Activated CD4-positive, alpha-beta T cell treated with anti-CD3 and anti-CD28 coated beads for 36 hours (primary cell): ENCODE measurements at regions not wholly inside any gene's neighbourhood (a gene's known extent, or its start where the extent isn't known, plus 50 kb on each side); places are given as distances from the start of the nearest gene placed in this dataset.

Experiments
- ATAC-seq: fragments of 200-7000 bp; cut with Tn5 transposase; one replicate; pipeline ENCODE4 v1.10.0; 2021; ENCODE audit warnings: mild to moderate bottlenecking, moderate library complexity
- CTCF ChIA-PET: fragments of 350-600 bp; sonication (Branson Sonifier 250); formaldehyde crosslinking; loops from one replicate; lab custom pipeline; 2021; ENCODE audit warnings: antibody characterized with exemption; lab: Charles Lee
- POLR2A ChIA-PET: fragments of 350-600 bp; sonication (Branson Sonifier 250); formaldehyde crosslinking; loops from one replicate; lab custom pipeline; 2021; ENCODE audit warnings: antibody characterized with exemption, inconsistent platforms; lab: Charles Lee
- DNase-seq: peaks from one replicate; pipeline ENCODE4 v3.0.0-alpha.2; 2020
- H3K27ac Mint-ChIP-seq: one replicate; pipeline ENCODE4 v1.8.0; 2021; ENCODE audit warnings: mixed read lengths
- H3K27me3 Mint-ChIP-seq: one replicate; pipeline ENCODE4 v1.8.0; 2021; ENCODE audit warnings: mixed read lengths
- H3K36me3 Mint-ChIP-seq: one replicate; pipeline ENCODE4 v1.8.0; 2021; ENCODE audit warnings: low read depth, mixed read lengths
- H3K4me1 Mint-ChIP-seq: one replicate; pipeline ENCODE4 v1.8.0; 2021; ENCODE audit warnings: mixed read lengths
- H3K4me3 Mint-ChIP-seq: one replicate; pipeline ENCODE4 v1.8.0; 2021; ENCODE audit warnings: mild to moderate bottlenecking, moderate library complexity, mixed read lengths
- H3K9me3 Mint-ChIP-seq: one replicate; pipeline ENCODE4 v1.8.0; 2021; ENCODE audit warnings: low read depth, mixed read lengths
- intact Hi-C, 2 experiments: fragments of 100-400 bp; cut with DNase I in 1 of 2; cut with micrococcal nuclease in 1 of 2; formaldehyde crosslinking; loops; one replicate each; pipeline versions ENCODE4 v1.14.2 to v1.15.1; 2022 to 2024; cut with DNase I, micrococcal nuclease

DNA sequence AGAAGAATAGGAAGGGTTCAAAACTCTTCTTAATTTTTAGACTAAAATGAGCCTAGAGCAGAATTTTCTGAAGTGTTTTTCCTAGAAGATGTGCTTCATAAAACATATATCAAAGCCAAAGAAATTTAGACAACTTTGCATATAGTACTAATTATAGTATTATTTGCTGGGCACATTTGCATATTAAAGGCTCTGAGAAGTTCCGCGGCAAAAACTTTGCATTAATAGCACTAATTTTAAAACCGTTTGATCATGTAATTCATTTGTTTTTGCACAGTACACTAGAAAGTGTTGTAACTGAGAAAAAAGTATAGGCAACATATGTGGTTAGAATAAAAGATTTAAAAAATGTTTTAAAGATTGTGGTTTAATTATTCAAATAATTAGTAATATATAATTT lies 412.0 kb upstream of the NR2F2 start:
- no peaks in the 10 kb centered on the region for H3K4me1 Mint-ChIP-seq
- intact Hi-C loops = no loop called here
- ATAC-seq = no peak
- ChIA-PET CTCF (no interaction called here), POLR2A (interaction anchor here (0.7 kb wide), 1 partner anchor 220 kb away, joined by 8 read pairs; no protein-coding TSS in a partner anchor)
- no peak overlapping the region for H3K27ac Mint-ChIP-seq
- no peaks in the 10 kb centered on the region for H3K9me3 Mint-ChIP-seq
- H3K36me3 Mint-ChIP-seq = no peaks in the 10 kb centered on the region
- DNase-seq = no peak
- H3K27me3 Mint-ChIP-seq = peaks cover 2% of the 10 kb centered on the region
- no peak overlapping the region for H3K4me3 Mint-ChIP-seq

DNA sequence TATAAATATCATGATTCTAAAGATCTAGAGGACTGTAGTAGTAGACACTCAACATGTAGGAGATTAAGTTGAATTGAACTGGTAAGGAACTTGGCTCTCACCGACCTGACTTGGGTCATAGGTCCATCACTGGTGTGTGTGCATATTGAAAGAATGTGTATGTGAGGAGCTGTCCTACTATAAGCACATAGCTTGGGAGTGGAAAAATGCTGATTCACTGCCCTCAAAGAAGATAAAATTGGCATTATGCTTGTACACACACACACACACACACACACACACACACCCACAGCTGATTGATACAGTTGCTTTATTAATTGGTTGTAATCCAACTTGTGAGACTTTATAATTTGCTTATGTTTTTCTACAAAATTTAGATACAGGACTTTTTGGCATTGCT lies 411.0 kb upstream of the NR2F2 start:
- Mint-ChIP-seq H3K4me3 (no peak overlapping the region), H3K4me1 (no peaks in the 10 kb centered on the region), H3K27me3 (peaks cover 2% of the 10 kb centered on the region), H3K9me3 (no peaks in the 10 kb centered on the region), H3K36me3 (no peaks in the 10 kb centered on the region), H3K27ac (no peak overlapping the region)
- CTCF ChIA-PET = no interaction called here
- intact Hi-C loops = no loop called here
- ATAC-seq = no peak
- POLR2A ChIA-PET = no interaction called here
- DNase-seq = no peak

DNA sequence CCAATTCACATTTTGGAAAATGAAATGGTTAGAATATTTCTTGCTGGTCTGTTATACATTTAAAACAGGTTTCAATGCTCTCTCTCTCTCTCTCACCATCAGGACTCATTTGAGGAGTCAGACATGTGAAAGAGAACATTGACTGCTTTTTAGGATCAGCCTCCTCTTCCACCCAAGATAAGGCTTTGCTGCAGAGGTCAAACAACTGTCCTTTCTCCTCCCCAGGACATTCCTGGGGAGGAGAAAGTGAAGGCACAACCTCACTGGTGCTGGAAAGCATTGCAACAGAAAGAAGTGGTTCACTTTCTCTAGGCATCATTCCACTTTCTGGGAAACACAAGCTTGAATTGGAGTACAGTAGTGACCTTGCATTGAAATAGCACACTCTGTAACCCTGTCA lies 409.1 kb upstream of the NR2F2 start:
- Mint-ChIP-seq H3K4me1 (no peaks in the 10 kb centered on the region), H3K27ac (no peak overlapping the region), H3K4me3 (no peak overlapping the region), H3K36me3 (no peaks in the 10 kb centered on the region), H3K9me3 (no peaks in the 10 kb centered on the region), H3K27me3 (peaks cover 2% of the 10 kb centered on the region)
- no peak for ATAC-seq
- DNase-seq = no peak
- POLR2A ChIA-PET = no interaction called here
- CTCF ChIA-PET = no interaction called here
- intact Hi-C loops = no loop called here

DNA sequence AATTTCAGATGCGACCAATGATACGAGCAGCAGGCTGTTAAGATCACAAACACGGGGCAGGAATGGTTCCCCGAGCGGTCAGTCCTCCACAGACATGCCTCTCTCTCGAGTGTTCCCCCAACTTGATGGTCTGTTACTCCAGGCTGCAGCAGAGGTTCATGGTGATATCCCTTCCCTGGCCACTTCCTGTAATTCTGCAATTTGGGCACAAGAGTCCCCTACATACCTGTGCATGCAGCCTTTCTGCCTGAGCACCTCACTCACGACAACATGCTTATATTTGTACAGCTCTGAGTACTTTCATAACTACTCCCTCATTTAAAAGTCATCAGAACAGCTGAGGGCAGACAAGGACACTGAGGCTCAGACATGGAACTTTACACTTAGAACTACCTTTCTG lies 408.1 kb upstream of the NR2F2 start:
- no peak for ATAC-seq
- Mint-ChIP-seq H3K36me3 (no peaks in the 10 kb centered on the region), H3K9me3 (no peaks in the 10 kb centered on the region), H3K27me3 (peaks cover 2% of the 10 kb centered on the region), H3K4me1 (no peaks in the 10 kb centered on the region), H3K4me3 (no peak overlapping the region), H3K27ac (no peak overlapping the region)
- ChIA-PET POLR2A (no interaction called here), CTCF (no interaction called here)
- intact Hi-C loops = no loop called here
- no peak for DNase-seq

DNA sequence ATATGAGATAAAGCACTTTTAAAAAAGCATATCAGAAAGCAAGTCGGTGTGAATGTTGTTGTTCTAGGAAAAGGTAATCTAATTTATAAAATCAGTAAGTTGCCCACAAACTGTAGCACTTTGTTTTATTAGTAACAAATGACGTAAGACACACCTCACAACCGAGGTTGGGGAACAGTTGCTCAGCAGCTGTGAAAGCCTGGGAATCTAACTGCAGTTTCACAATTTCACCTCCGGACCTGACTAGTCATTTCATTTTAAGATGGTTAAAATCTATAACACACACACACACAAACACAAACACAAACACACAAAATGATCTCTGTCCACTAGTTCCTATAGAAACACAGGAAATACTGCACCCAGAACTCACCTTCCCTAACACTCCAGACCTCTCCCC lies 406.7 kb upstream of the NR2F2 start:
- Mint-ChIP-seq H3K27me3 (peaks cover 2% of the 10 kb centered on the region), H3K4me3 (no peak overlapping the region), H3K36me3 (no peaks in the 10 kb centered on the region), H3K9me3 (no peaks in the 10 kb centered on the region), H3K27ac (no peak overlapping the region), H3K4me1 (no peaks in the 10 kb centered on the region)
- intact Hi-C loops = no loop called here
- ATAC-seq = no peak
- POLR2A ChIA-PET = no interaction called here
- no peak for DNase-seq
- CTCF ChIA-PET = interaction anchor here (0.8 kb wide), 1 partner anchor 52 kb away, joined by 3 read pairs; no protein-coding TSS in a partner anchor

DNA sequence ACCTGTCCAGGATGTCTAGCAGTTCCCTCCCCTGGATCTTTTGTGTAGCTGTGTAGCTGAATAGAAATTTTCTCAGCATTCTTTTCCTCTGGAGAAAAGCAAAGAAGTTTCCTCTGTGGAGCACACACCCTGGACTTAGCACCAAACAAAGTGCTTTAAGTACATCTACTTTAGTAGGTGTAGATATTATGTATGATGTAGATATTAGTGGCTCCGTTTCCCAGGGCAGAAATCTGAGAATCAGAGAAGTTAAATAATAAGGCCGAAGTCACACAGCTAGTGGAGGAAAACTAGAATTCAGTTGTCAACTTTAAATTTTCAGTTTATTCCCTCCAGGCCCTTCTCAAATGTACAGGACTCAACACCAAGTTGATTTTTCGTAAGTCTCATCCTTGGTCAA lies 401.7 kb upstream of the NR2F2 start:
- no peak for ATAC-seq
- Mint-ChIP-seq H3K4me1 (peaks cover 3% of the 10 kb centered on the region), H3K27me3 (no peaks in the 10 kb centered on the region), H3K27ac (no peak overlapping the region), H3K4me3 (no peak overlapping the region), H3K36me3 (no peaks in the 10 kb centered on the region), H3K9me3 (no peaks in the 10 kb centered on the region)
- no peak for DNase-seq
- POLR2A ChIA-PET = no interaction called here
- CTCF ChIA-PET = interaction anchor here (0.6 kb wide), 1 partner anchor 455 kb away, joined by 3 read pairs; no protein-coding TSS in a partner anchor
- intact Hi-C loops = no loop called here

DNA sequence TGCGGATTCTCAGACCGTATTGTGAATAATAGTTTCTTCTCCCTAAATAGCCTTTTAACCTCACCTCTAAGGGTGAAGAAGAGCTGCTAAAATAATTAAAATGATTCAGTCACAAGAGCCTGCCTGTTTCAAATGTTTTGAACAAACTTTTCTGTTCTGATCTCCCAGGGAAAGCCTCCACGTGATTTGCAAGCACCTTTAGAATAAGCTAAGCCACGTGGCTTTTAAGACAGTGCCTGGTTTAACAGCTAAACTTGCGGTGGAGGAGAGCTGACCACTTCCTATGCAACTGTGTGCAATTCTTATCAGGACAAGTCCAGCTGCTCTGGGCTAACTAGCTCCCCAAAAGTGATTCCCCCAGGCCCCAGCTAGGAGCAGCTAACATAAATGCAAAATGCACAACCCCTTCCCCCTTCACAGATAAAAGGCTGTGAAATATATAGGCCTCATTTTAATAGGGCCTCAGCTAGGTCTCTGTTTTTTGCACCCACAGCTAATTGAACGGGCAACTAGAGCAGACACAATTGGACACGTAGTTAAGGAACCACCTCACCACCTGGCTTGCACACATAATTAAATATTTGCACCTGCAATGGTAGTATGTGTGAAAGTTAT lies 401.2 kb upstream of the NR2F2 start:
- Mint-ChIP-seq H3K36me3 (no peaks in the 10 kb centered on the region), H3K9me3 (no peaks in the 10 kb centered on the region), H3K4me1 (peaks cover 3% of the 10 kb centered on the region), H3K27me3 (no peaks in the 10 kb centered on the region), H3K27ac (no peak overlapping the region), H3K4me3 (no peak overlapping the region)
- intact Hi-C loops = no loop called here
- no peak for ATAC-seq
- ChIA-PET POLR2A (no interaction called here), CTCF (interaction anchor here (0.6 kb wide), 1 partner anchor 456 kb away, joined by 3 read pairs; no protein-coding TSS in a partner anchor)
- DNase-seq = no peak

DNA sequence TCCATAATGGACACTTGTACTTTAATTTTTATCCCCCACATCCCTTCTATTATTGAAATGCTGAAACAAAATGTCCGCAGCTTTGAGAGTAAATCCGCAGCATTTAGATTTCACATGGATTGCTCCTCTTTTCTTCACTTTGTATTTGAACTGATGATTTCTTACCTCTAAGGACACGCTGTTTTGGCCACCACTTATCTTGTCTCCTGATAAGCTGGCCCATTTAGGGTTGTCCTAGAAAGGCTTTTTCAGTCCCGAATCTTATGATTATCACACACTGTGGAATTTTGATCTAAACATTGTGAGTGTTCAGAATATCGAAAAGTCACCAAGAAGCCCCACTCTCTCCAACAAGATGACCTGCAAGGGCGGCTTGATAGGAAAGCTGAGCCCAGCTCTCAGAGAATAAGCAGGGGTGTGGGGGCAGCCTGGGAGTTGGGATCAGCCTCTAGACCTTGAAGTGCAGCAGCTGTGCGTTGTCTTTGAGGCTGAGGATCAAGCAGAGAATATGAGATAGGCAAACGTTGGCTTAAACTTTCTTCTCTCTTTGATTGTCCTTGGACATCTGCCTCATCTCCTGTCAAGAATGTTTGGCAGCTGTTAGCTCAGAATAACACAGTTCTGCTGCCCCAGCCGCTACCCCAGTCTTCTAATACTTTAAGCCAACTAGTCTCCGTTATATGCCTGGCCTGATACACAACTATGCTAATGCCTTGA lies 399.7 kb upstream of the NR2F2 start:
- DNase-seq = no peak
- intact Hi-C loops = no loop called here
- no peak for ATAC-seq
- CTCF ChIA-PET = interaction anchor here (0.7 kb wide), 1 partner anchor 455 kb away, joined by 4 read pairs; no protein-coding TSS in a partner anchor
- no peak overlapping the region for H3K27ac Mint-ChIP-seq
- H3K4me3 Mint-ChIP-seq = no peak overlapping the region
- POLR2A ChIA-PET = no interaction called here
- H3K4me1 Mint-ChIP-seq = peaks cover 3% of the 10 kb centered on the region
- no peaks in the 10 kb centered on the region for H3K9me3 Mint-ChIP-seq
- H3K27me3 Mint-ChIP-seq = no peaks in the 10 kb centered on the region
- H3K36me3 Mint-ChIP-seq = no peaks in the 10 kb centered on the region

DNA sequence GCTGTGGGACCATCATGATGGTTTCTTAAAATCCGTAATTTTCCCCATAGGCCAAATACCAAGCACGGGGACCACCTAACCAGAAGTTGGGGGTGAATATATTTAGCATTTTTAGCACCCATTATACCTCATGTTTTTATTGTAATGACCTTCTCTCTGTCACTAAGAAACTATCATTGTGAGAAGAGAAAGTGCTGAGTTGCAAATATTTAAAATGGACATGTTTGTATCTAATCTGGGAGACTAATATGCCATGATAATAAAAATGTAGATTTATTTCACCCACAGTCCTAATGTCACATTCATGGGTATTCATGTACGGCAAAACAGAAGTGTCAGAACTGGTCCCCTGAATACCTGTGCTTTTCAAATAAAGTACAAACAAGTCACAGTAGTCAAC lies 398.9 kb upstream of the NR2F2 start:
- no peak for DNase-seq
- Mint-ChIP-seq H3K27ac (no peak overlapping the region), H3K36me3 (no peaks in the 10 kb centered on the region), H3K27me3 (no peaks in the 10 kb centered on the region), H3K9me3 (no peaks in the 10 kb centered on the region), H3K4me1 (peaks cover 3% of the 10 kb centered on the region), H3K4me3 (no peak overlapping the region)
- POLR2A ChIA-PET = no interaction called here
- CTCF ChIA-PET = interaction anchor here (0.7 kb wide), 1 partner anchor 456 kb away, joined by 4 read pairs; no protein-coding TSS in a partner anchor
- no peak for ATAC-seq
- intact Hi-C loops = no loop called here

DNA sequence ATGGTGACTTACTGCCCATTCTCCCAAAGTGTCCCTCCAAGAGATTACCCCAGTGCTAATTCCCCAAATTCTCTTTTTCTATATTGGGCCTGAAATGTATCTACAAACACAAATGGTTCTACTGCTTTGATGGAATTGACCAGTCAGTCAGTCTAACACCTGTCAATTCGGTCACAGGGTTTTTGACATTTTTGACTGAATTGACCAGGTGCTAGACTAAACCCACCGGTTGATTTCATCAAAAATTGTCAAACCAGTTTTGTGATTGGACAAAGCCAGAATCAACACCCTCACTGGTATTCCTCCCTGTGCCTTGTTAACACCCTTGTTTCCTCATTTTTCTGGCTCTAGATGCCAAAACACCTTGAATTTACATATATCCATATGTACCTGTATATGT lies 398.4 kb upstream of the NR2F2 start:
- intact Hi-C loops = no loop called here
- no peaks in the 10 kb centered on the region for H3K27me3 Mint-ChIP-seq
- DNase-seq (no peak), ATAC-seq (no peak)
- H3K9me3 Mint-ChIP-seq = no peaks in the 10 kb centered on the region
- POLR2A ChIA-PET = no interaction called here
- H3K36me3 Mint-ChIP-seq = no peaks in the 10 kb centered on the region
- no peak overlapping the region for H3K4me3 Mint-ChIP-seq
- CTCF ChIA-PET = no interaction called here
- H3K4me1 Mint-ChIP-seq = peaks cover 3% of the 10 kb centered on the region
- H3K27ac Mint-ChIP-seq = no peak overlapping the region

DNA sequence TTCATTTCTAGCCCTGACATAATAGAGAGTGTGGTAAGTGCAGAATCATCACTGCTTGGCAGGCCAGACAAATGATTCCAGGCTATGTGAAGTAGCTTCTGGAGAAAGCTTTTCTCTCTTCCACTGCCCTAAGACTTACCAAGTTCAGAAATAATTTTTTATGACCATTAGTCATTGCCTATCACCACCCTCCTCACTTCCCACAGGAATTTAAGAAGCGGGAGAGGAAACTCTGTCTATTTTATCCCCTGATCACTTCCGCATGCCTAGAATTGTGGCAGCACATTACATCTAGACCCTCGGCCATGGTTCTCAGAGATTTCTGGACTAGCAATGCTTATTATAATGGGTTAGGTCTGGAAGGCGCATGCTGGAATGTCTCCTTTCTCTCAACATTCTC lies 397.8 kb upstream of the NR2F2 start:
- no peaks in the 10 kb centered on the region for H3K9me3 Mint-ChIP-seq
- no peaks in the 10 kb centered on the region for H3K27me3 Mint-ChIP-seq
- no peak for ATAC-seq
- intact Hi-C loops = no loop called here
- ChIA-PET POLR2A (no interaction called here), CTCF (no interaction called here)
- no peak overlapping the region for H3K4me3 Mint-ChIP-seq
- no peak overlapping the region for H3K27ac Mint-ChIP-seq
- peaks cover 3% of the 10 kb centered on the region for H3K4me1 Mint-ChIP-seq
- no peak for DNase-seq
- no peaks in the 10 kb centered on the region for H3K36me3 Mint-ChIP-seq

DNA sequence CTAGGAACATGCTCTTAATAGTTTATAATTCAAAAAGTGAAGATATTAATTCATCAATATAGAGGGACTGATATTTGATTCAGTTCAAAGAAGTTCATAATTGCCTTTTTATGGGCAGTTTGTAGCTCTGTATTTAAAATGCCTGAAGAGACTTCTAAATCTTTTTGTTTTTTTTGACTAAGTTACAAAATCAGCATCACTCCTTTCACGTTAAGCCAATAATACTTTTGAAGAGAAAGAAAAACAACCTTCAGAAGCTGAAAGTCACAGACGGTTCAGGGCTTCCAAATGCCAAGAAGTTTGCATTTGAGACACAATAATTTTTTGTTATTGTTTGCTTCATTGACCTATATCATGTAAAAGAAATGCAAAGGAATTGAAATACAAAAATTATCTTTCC lies 394.6 kb upstream of the NR2F2 start:
- no peaks in the 10 kb centered on the region for H3K4me1 Mint-ChIP-seq
- no peak overlapping the region for H3K4me3 Mint-ChIP-seq
- DNase-seq = no peak
- ChIA-PET POLR2A (no interaction called here), CTCF (no interaction called here)
- H3K27ac Mint-ChIP-seq = no peak overlapping the region
- H3K9me3 Mint-ChIP-seq = no peaks in the 10 kb centered on the region
- no peaks in the 10 kb centered on the region for H3K36me3 Mint-ChIP-seq
- no peaks in the 10 kb centered on the region for H3K27me3 Mint-ChIP-seq
- no peak for ATAC-seq
- intact Hi-C loops = no loop called here
